ENCODE measurements at regions not wholly inside any gene's neighbourhood (a gene's known extent, or its start where the extent isn't known, plus 50 kb on each side); places are given as distances from the start of the nearest gene placed in this dataset.

DNA sequence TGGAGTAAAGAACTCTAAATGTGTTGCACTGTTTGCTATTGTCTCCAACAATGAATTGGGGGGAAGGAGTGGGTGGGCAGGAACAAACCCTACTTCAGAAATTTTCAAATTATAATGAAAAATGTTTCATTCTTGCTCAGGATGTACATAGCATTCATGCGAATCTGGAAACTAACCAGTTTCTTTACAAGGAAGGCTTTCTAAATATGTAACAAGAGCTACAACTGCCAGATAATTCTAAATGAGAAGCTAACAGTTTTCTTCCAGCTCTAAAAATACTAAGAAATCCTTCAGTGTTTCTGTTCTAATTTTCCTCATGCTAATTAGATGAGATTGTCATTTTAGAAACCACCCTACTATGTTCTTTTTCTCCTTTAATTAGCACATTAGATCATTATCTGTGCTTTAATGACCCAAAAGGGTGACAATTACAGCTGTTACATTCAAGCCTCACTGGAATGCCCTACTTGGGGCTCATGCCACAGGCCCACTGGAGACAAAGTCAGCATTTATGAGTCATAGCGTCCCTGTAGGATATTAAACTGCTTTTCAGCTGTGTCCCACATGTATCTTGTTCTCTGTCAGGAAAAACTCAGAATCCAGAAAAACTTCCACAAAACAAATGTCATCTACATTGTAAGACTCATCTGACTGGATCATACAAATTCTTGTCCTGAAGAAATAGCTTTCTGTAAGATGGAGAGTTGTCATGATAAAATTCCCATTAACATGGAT, 804.6 kb upstream of the CXADR start:
- Mint-ChIP-seq H3K4me3 (no peak overlapping the region), H3K27me3 (no peaks in the 10 kb centered on the region), H3K36me3 (ENCODE audit: low read depth) (no peaks in the 10 kb centered on the region), H3K27ac (no peak overlapping the region), H3K9me3 (peaks cover 11% of the 10 kb centered on the region), H3K4me1 (ENCODE audit: low read depth) (no peaks in the 10 kb centered on the region)
- DNase-seq (no peak), ATAC-seq (no peak)
- TF ChIP-seq, protein P1, sequence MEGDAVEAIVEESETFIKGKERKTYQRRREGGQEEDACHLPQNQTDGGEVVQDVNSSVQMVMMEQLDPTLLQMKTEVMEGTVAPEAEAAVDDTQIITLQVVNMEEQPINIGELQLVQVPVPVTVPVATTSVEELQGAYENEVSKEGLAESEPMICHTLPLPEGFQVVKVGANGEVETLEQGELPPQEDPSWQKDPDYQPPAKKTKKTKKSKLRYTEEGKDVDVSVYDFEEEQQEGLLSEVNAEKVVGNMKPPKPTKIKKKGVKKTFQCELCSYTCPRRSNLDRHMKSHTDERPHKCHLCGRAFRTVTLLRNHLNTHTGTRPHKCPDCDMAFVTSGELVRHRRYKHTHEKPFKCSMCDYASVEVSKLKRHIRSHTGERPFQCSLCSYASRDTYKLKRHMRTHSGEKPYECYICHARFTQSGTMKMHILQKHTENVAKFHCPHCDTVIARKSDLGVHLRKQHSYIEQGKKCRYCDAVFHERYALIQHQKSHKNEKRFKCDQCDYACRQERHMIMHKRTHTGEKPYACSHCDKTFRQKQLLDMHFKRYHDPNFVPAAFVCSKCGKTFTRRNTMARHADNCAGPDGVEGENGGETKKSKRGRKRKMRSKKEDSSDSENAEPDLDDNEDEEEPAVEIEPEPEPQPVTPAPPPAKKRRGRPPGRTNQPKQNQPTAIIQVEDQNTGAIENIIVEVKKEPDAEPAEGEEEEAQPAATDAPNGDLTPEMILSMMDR (IDR thresholded peaks at IDR 0.05), result no peak
- intact Hi-C loops (cut with micrococcal nuclease), result no loop called here
- POLR2A ChIA-PET, result no interaction called here
- CTCF ChIA-PET, result no interaction called here

DNA sequence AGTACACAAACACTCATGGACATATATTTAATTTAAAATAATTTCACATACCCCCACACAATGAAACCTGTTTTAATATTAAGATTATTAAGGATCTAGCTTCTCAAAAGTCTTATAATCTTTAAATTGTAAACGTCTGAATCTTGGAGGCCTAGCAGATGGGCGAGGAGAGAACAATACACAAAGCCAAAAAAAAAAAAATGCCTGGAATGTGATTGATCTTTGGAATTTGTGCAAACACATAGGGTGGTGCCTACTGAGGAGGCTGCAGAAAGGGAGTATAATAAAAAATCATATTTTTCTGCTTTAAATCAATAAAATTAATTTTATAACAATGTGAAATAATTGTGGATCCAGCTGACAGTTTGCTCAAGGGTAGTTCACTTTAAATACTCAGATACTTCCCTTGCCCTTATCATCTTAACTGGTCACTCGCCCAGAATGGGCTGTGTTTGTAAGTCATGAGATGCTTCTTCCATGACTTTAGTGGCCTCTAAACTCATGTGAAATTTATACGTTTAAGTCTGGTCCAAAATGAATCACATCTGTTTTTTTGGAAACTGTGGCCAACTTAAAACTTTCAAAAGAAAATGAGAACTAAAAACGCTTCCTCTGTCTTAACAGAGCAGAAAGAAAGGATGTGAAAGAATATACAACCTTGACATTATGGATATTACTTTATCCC, 802.8 kb upstream of the CXADR start:
- no peak for DNase-seq
- CTCF ChIA-PET, result interaction anchor here (0.7 kb wide), 1 partner anchor 110 kb away, joined by 3 read pairs; no protein-coding TSS in a partner anchor
- Mint-ChIP-seq H3K9me3 (peaks cover 10% of the 10 kb centered on the region), H3K36me3 (ENCODE audit: low read depth) (no peaks in the 10 kb centered on the region), H3K27me3 (no peaks in the 10 kb centered on the region), H3K27ac (no peak overlapping the region), H3K4me1 (ENCODE audit: low read depth) (no peaks in the 10 kb centered on the region), H3K4me3 (no peak overlapping the region)
- ATAC-seq, result no peak
- POLR2A ChIA-PET, result no interaction called here
- intact Hi-C loops (cut with micrococcal nuclease), result no loop called here
- TF ChIP-seq, protein P1 (IDR thresholded peaks at IDR 0.05), result no peak

DNA sequence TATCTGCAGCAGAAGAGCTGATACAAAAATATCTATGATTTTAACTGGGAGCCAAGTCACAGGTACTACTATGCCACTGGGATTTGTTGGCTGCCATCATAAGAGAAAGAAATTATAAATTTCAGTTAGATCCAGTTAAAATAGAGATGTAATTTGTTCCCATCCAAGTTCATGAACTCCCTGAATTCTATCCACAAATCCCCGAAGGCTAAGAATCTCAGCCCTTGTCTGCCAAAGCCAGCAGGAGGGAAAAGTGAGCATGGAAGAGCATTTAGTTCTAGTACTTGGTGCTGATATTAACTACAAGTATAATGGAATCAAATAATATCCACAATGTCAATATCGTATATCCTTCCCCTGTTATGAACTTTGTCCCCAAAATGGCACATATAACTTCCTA, 801.1 kb upstream of the CXADR start:
- intact Hi-C loops (cut with micrococcal nuclease), result no loop called here

DNA sequence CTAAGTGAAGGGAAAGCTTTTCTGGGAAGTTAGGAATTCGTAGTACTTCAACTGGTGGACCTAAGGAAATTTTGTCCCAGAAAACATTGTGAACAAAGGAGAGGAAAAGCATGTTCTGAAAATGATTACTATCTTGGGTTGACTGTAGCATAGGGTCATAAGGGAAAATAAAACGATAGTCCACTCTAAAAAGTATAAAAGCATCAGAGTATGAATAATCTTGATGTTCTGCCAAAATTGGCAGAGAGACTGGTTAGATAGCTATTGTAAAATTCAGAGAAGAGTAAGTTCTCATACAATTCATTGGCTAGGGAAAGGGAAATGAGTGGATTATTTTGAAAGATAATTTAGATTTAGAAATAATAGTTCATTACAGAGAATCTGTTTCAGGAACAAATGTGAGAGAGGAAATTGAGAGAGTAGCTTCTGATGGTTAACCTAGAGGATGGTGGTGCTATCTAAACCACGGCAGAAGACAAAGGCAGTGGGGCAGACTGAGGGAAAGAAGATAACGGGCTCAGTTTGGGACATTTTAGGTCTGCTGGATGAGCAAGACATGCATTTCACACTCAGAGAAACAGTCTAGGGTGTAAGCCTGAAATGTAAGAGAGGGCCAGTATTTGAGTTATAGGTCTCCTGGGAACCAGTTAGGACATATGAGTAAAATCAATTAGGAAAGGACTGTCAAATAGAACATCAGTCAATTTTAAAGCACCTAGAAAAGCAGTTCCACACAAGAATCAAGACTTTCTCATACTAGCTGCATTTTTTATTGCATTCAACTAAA, 799.3 kb upstream of the CXADR start:
- ATAC-seq (no peak), DNase-seq (no peak)
- TF ChIP-seq, protein P1 (IDR thresholded peaks at IDR 0.05), result no peak
- H3K4me3 Mint-ChIP-seq, result no peak overlapping the region
- H3K36me3 Mint-ChIP-seq (ENCODE audit: low read depth), result no peaks in the 10 kb centered on the region
- CTCF ChIA-PET, result no interaction called here
- intact Hi-C loops (cut with micrococcal nuclease), result no loop called here
- peaks cover 16% of the 10 kb centered on the region for H3K9me3 Mint-ChIP-seq
- H3K27ac Mint-ChIP-seq, result no peak overlapping the region
- POLR2A ChIA-PET, result no interaction called here
- no peaks in the 10 kb centered on the region for H3K27me3 Mint-ChIP-seq
- no peaks in the 10 kb centered on the region for H3K4me1 Mint-ChIP-seq (ENCODE audit: low read depth)

More for the DNA sequence above, 801.1 kb upstream of the CXADR start:
- Mint-ChIP-seq H3K36me3 (ENCODE audit: low read depth) (no peaks in the 10 kb centered on the region), H3K4me3 (no peak overlapping the region), H3K27me3 (no peaks in the 10 kb centered on the region), H3K27ac (no peak overlapping the region), H3K4me1 (ENCODE audit: low read depth) (no peaks in the 10 kb centered on the region), H3K9me3 (peaks cover 11% of the 10 kb centered on the region)
- CTCF ChIA-PET, result no interaction called here
- no peak for DNase-seq
- TF ChIP-seq, protein P1 (IDR thresholded peaks at IDR 0.05), result no peak
- ATAC-seq, result no peak
- POLR2A ChIA-PET, result no interaction called here

DNA sequence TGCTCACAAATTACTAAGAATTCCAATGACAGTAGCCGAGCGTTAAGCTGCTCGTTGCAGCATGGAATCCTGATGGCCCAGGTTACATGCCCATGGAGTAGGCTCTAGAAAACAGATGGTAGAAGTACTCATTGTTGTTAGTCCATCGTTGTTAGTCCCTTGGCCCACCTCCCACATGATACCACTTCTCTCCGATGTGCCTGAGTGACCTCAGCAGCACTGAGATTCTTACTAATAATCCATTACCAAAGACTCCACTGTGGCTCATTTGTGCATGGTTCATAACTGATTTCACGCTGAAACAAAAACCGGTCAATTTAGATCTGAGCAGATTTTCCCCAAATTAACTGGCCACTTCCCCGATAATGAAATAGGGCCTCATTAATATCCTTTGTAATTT, 772.3 kb upstream of the CXADR start:
- H3K9me3 Mint-ChIP-seq, result peaks cover 6% of the 10 kb centered on the region
- H3K27me3 Mint-ChIP-seq, result no peaks in the 10 kb centered on the region
- TF ChIP-seq, protein P1 (IDR thresholded peaks at IDR 0.05), result no peak
- no peaks in the 10 kb centered on the region for H3K4me1 Mint-ChIP-seq (ENCODE audit: low read depth)
- ChIA-PET CTCF (no interaction called here), POLR2A (no interaction called here)
- H3K4me3 Mint-ChIP-seq, result no peak overlapping the region
- DNase-seq (no peak), ATAC-seq (no peak)
- intact Hi-C loops (cut with micrococcal nuclease), result no loop called here
- no peaks in the 10 kb centered on the region for H3K36me3 Mint-ChIP-seq (ENCODE audit: low read depth)
- no peak overlapping the region for H3K27ac Mint-ChIP-seq
